H9 (cell line): ENCODE measurements at regions not wholly inside any gene's neighbourhood (a gene's known extent, or its start where the extent isn't known, plus 50 kb on each side); places are given as distances from the start of the nearest gene placed in this dataset.

ENCODE experiments used
- DNase-seq: peaks from one replicate; pipeline ENCODE4 v3.0.0-alpha.2; 2017
- H2AFZ ChIP-seq: one replicate; pipeline ENCODE4 v1.6.1; 2013; ENCODE audit warnings: mild to moderate bottlenecking, low read length, control low read depth, moderate library complexity
- H2AK5ac ChIP-seq: 2 replicates; pipeline ENCODE4 v1.6.1; 2013; ENCODE audit warnings: low read length, control low read depth, mixed read lengths; ENCODE audit not compliant: insufficient read length
- H2BK120ac ChIP-seq: one replicate; pipeline ENCODE4 v1.6.1; 2013; ENCODE audit warnings: low read depth, mild to moderate bottlenecking, low read length, control low read depth, inconsistent platforms; ENCODE audit not compliant: poor library complexity, severe bottlenecking
- H2BK12ac ChIP-seq: 2 replicates; pipeline ENCODE4 v1.6.1; 2013; ENCODE audit warnings: low read length, control low read depth, mixed read lengths, low read depth; ENCODE audit not compliant: insufficient read length
- H2BK15ac ChIP-seq: 2 replicates; pipeline ENCODE4 v1.6.1; 2013; ENCODE audit warnings: low read depth, low read length, control low read depth
- H2BK20ac ChIP-seq: one replicate; pipeline ENCODE4 v1.6.1; 2013; ENCODE audit warnings: low read depth, mild to moderate bottlenecking, low read length, control low read depth, inconsistent platforms; ENCODE audit not compliant: poor library complexity, severe bottlenecking
- H2BK5ac ChIP-seq: 2 replicates; pipeline ENCODE4 v1.6.1; 2013; ENCODE audit warnings: low read length, control low read depth, mixed read lengths; ENCODE audit not compliant: insufficient read length
- H3K14ac ChIP-seq: 2 replicates; pipeline ENCODE4 v1.6.1; 2013; ENCODE audit warnings: low read length, control low read depth; ENCODE audit not compliant: insufficient read depth
- H3K18ac ChIP-seq: 2 replicates; pipeline ENCODE4 v1.6.1; 2013; ENCODE audit warnings: low read depth, mild to moderate bottlenecking, mixed read lengths, low read length, control low read depth; ENCODE audit not compliant: insufficient read length
- H3K23ac ChIP-seq: 2 replicates; pipeline ENCODE4 v1.6.1; 2013; ENCODE audit warnings: low read length, control low read depth, mixed read lengths, low read depth; ENCODE audit not compliant: insufficient read length
- H3K23me2 ChIP-seq: 2 replicates; pipeline ENCODE4 v1.6.1; 2013; ENCODE audit warnings: low read depth, mild to moderate bottlenecking, mixed read lengths, low read length, control low read depth; ENCODE audit not compliant: insufficient read length, poor library complexity, severe bottlenecking
- H3K27ac ChIP-seq: 2 replicates; pipeline ENCODE4 v1.5.1; 2013; ENCODE audit warnings: low read length, control low read depth, mixed read lengths, low read depth; ENCODE audit not compliant: insufficient read length
- H3K27me3 ChIP-seq: 2 replicates; pipeline ENCODE4 v1.6.1; 2013; ENCODE audit warnings: low read length, control low read depth, inconsistent platforms; ENCODE audit not compliant: insufficient read depth
- H3K4ac ChIP-seq: 2 replicates; pipeline ENCODE4 v1.6.1; 2013; ENCODE audit warnings: low read depth, mild to moderate bottlenecking, control low read depth, inconsistent platforms, low read length, moderate library complexity
- H3K4me1 ChIP-seq: 2 replicates; pipeline ENCODE4 v1.6.1; 2013; ENCODE audit warnings: low read length, control low read depth, inconsistent platforms; ENCODE audit not compliant: insufficient read depth
- H3K4me2 ChIP-seq: 2 replicates; pipeline ENCODE4 v1.6.1; 2013; ENCODE audit warnings: low read length, control low read depth, mixed read lengths; ENCODE audit not compliant: insufficient read length, insufficient read depth
- H3K56ac ChIP-seq: 2 replicates; pipeline ENCODE4 v1.6.1; 2013; ENCODE audit warnings: low read depth, mild to moderate bottlenecking, mixed read lengths, low read length, control low read depth; ENCODE audit not compliant: insufficient read length
- H3K79me1 ChIP-seq: 2 replicates; pipeline ENCODE4 v1.6.1; 2013; ENCODE audit warnings: low read depth, mild to moderate bottlenecking, moderate library complexity, low read length, control low read depth, inconsistent platforms; ENCODE audit not compliant: insufficient read depth, poor library complexity, severe bottlenecking
- H3K79me2 ChIP-seq: 2 replicates; pipeline ENCODE4 v1.6.1; 2013; ENCODE audit warnings: low read length, control low read depth, inconsistent platforms; ENCODE audit not compliant: insufficient read depth
- H3K9ac ChIP-seq: 2 replicates; pipeline ENCODE4 v1.6.1; 2013; ENCODE audit warnings: low read length, control low read depth, mixed read lengths; ENCODE audit not compliant: insufficient read length; ENCODE audit errors: extremely low read depth
- H3K9me3 ChIP-seq: one replicate; pipeline ENCODE4 v1.6.1; 2013; ENCODE audit warnings: low read depth, low read length, inconsistent platforms; ENCODE audit not compliant: control insufficient read depth
- H3T11ph ChIP-seq: one replicate; pipeline ENCODE4 v1.6.1; 2013; ENCODE audit warnings: mild to moderate bottlenecking, low read length, control low read depth, inconsistent platforms
- H4K20me1 ChIP-seq: one replicate; pipeline ENCODE4 v1.6.1; 2013; ENCODE audit not compliant: control insufficient read depth, insufficient read length, insufficient read depth
- H4K5ac ChIP-seq: 2 replicates; pipeline ENCODE4 v1.6.1; 2013; ENCODE audit warnings: low read depth, mild to moderate bottlenecking, mixed read lengths, low read length, control low read depth; ENCODE audit not compliant: insufficient read length
- H4K8ac ChIP-seq: replicated peaks from 2 replicates; pipeline ENCODE4 v1.6.1; 2013; ENCODE audit warnings: low read length, control low read depth, mixed read lengths, low read depth; ENCODE audit not compliant: insufficient read length
- H4K91ac ChIP-seq: 2 replicates; pipeline ENCODE4 v1.6.1; 2013; ENCODE audit warnings: low read depth, mild to moderate bottlenecking, moderate library complexity, mixed read lengths, low read length, control low read depth; ENCODE audit not compliant: insufficient read length
- H3K27ac Mint-ChIP-seq, 3 experiments: 2 replicates in 2 of 3; 3 replicates in 1 of 3; pipeline ENCODE4 v1.8.0; 2020 to 2021; ENCODE audit warnings: mixed read lengths in 3 of 3, mild to moderate bottlenecking in 1 of 3, moderate library complexity in 1 of 3
- H3K27me3 Mint-ChIP-seq: 2 replicates; pipeline ENCODE4 v1.8.0; 2021; ENCODE audit warnings: low read depth, mild to moderate bottlenecking, moderate library complexity, mixed read lengths
- H3K36me3 Mint-ChIP-seq, 3 experiments: 2 replicates in 2 of 3; 3 replicates in 1 of 3; pipeline ENCODE4 v1.8.0; 2020 to 2021; ENCODE audit warnings: low read depth in 3 of 3, mixed read lengths in 3 of 3; ENCODE audit not compliant: insufficient read depth in 1 of 3
- H3K4me1 Mint-ChIP-seq, 2 experiments: 2 replicates each; pipeline ENCODE4 v1.8.0; 2020; ENCODE audit warnings: mixed read lengths in 2 of 2
- H3K4me3 Mint-ChIP-seq, 2 experiments: 2 replicates in 1 of 2; 3 replicates in 1 of 2; pipeline ENCODE4 v1.8.0; 2020 to 2021; ENCODE audit warnings: mild to moderate bottlenecking in 2 of 2, mixed read lengths in 2 of 2, moderate library complexity in 1 of 2
- H3K9me3 Mint-ChIP-seq, 2 experiments: 2 replicates in 1 of 2; 3 replicates in 1 of 2; pipeline ENCODE4 v1.8.0; 2020; ENCODE audit warnings: mild to moderate bottlenecking in 2 of 2, mixed read lengths in 2 of 2, moderate library complexity in 1 of 2
- CTCF ChIP-seq: fragments of 200-600 bp; sonication (generic); conservative IDR thresholded peaks from 3 replicates; pipeline ENCODE4 v1.8.0; 2021; ENCODE audit warnings: antibody characterized with exemption, mild to moderate bottlenecking
- WGBS: extraction: QIAGEN DNeasy Blood & Tissue Kit; methylation state at CpG from one replicate; pipeline ENCODE4 v1.1.7; 2013; ENCODE audit warnings: missing lambda C conversion rate, low lambda C conversion rate, mixed read lengths; ENCODE audit not compliant: insufficient read length; ENCODE audit errors: extremely low coverage; 5-methylcytosine and 5-hydroxymethylcytosine counted together

- H2BK12ac ChIP-seq: no peak overlapping the region
- no peak overlapping the region for H4K8ac ChIP-seq
- H3K4ac ChIP-seq: no peak overlapping the region
- H4K5ac ChIP-seq: no peak overlapping the region
- no peaks in the 10 kb centered on the region for H3K27me3 Mint-ChIP-seq
- H3K27ac Mint-ChIP-seq: no peak overlapping the region
- no peaks in the 10 kb centered on the region for H3K27me3 ChIP-seq
- H2BK15ac ChIP-seq: no peak overlapping the region
- no peak for DNase-seq
- no peak for TF ChIP-seq CTCF
- no peak overlapping the region for H2AK5ac ChIP-seq
- H3K23ac ChIP-seq: no peak overlapping the region
- H3K9ac ChIP-seq: no peak overlapping the region
- H3K4me2 ChIP-seq: no peak overlapping the region
- no peaks in the 10 kb centered on the region for H3K79me1 ChIP-seq
- H3K27ac ChIP-seq: no peak overlapping the region
- no peaks in the 10 kb centered on the region for H3K23me2 ChIP-seq
- H4K91ac ChIP-seq: no peak overlapping the region
- H3K56ac ChIP-seq: no peak overlapping the region
- H4K20me1 ChIP-seq: no peaks in the 10 kb centered on the region
- no peaks in the 10 kb centered on the region for H3K79me2 ChIP-seq
- no peak overlapping the region for H2BK5ac ChIP-seq
- no peak overlapping the region for H3K14ac ChIP-seq
- H2AFZ ChIP-seq: no peak overlapping the region
- no peaks in the 10 kb centered on the region for H3K9me3 Mint-ChIP-seq
- H3K4me3 Mint-ChIP-seq: no peak overlapping the region
- no peak overlapping the region for H2BK20ac ChIP-seq
- H3K36me3 Mint-ChIP-seq: no peaks in the 10 kb centered on the region
- H2BK120ac ChIP-seq: no peak overlapping the region
- H3K18ac ChIP-seq: no peak overlapping the region
- no CpG with 5 or more reads among the region's 3 CpGs for WGBS
- H3T11ph ChIP-seq: no peak overlapping the region
- no peaks in the 10 kb centered on the region for H3K4me1 Mint-ChIP-seq
- H3K9me3 ChIP-seq: no peaks in the 10 kb centered on the region
- no peaks in the 10 kb centered on the region for H3K4me1 ChIP-seq
These were observed 188.6 kb downstream of the TRIM36 start for GRCh38 chr5:114981111-114981510.
